Smooth muscle cell (in vitro differentiated cells): ENCODE measurements at regions not wholly inside any gene's neighbourhood (a gene's known extent, or its start where the extent isn't known, plus 50 kb on each side); places are given as distances from the start of the nearest gene placed in this dataset.

Experiments
- DNase-seq: peaks from one replicate; lab custom pipeline; 2025; ENCODE audit not compliant: unreplicated experiment; lab: John Stamatoyannopoulos, UW
- H2AFZ ChIP-seq: fragments of 200-600 bp; sonication (generic); 2 replicates; pipeline ENCODE4 v1.6.0; 2016; ENCODE audit warnings: antibody characterized with exemption, low read depth, mild to moderate bottlenecking
- H3F3A ChIP-seq: fragments of 200-600 bp; sonication (generic); 2 replicates; pipeline ENCODE4 v1.6.0; 2017; ENCODE audit warnings: antibody characterized with exemption, low read depth
- H3K27ac ChIP-seq: fragments of 200-600 bp; sonication (generic); 2 replicates; pipeline ENCODE4 v1.5.1; 2016; ENCODE audit warnings: low read depth, mild to moderate bottlenecking
- H3K27me3 ChIP-seq: fragments of 200-600 bp; sonication (generic); 2 replicates; pipeline ENCODE4 v1.6.1; 2016; ENCODE audit warnings: low read depth, mild to moderate bottlenecking
- H3K36me3 ChIP-seq: fragments of 200-600 bp; sonication (generic); 2 replicates; pipeline ENCODE4 v1.5.1; 2016; ENCODE audit warnings: low read depth
- H3K4me1 ChIP-seq: fragments of 200-600 bp; sonication (generic); 2 replicates; pipeline ENCODE4 v1.5.1; 2016; ENCODE audit warnings: low read depth
- H3K4me2 ChIP-seq: fragments of 200-600 bp; sonication (generic); 2 replicates; pipeline ENCODE4 v1.6.0; 2016; ENCODE audit warnings: mild to moderate bottlenecking
- H3K4me3 ChIP-seq: fragments of 200-600 bp; sonication (generic); 2 replicates; pipeline ENCODE4 v1.5.1; 2016; ENCODE audit warnings: mild to moderate bottlenecking
- H3K79me2 ChIP-seq: fragments of 200-600 bp; sonication (generic); 2 replicates; pipeline ENCODE4 v1.6.0; 2016; ENCODE audit warnings: low read depth, mild to moderate bottlenecking
- H3K9ac ChIP-seq: fragments of 200-600 bp; sonication (generic); 2 replicates; pipeline ENCODE4 v1.6.0; 2016; ENCODE audit warnings: low read depth
- H3K9me3 ChIP-seq: fragments of 200-600 bp; sonication (generic); replicated peaks from 2 replicates; pipeline ENCODE4 v1.5.1; 2016; ENCODE audit warnings: low read depth
- H4K20me1 ChIP-seq: fragments of 200-600 bp; sonication (generic); 2 replicates; pipeline ENCODE4 v1.6.0; 2016; ENCODE audit warnings: low read depth
- CTCF ChIP-seq: fragments of 200-600 bp; sonication (generic); IDR thresholded peaks from 2 replicates; pipeline ENCODE4 v1.5.1; 2017; ENCODE audit warnings: borderline replicate concordance, mild to moderate bottlenecking, antibody characterized with exemption; ENCODE audit not compliant: insufficient read depth, poor library complexity, severe bottlenecking
- WGBS: methylation state at CpG from one replicate; pipeline ENCODE4 v1.1.7; 2016; ENCODE audit warnings: low lambda C conversion rate; 5-methylcytosine and 5-hydroxymethylcytosine counted together

- Histone ChIP-seq H3K4me2 (no peak overlapping the region), H3K36me3 (no peaks in the 10 kb centered on the region), H3K27ac (no peak overlapping the region), H4K20me1 (no peaks in the 10 kb centered on the region), H3K79me2 (no peaks in the 10 kb centered on the region), H3K9ac (no peak overlapping the region), H3K4me3 (no peak overlapping the region), H3K4me1 (no peaks in the 10 kb centered on the region), H2AFZ (no peak overlapping the region), H3F3A (no peaks in the 10 kb centered on the region), H3K9me3 (no peaks in the 10 kb centered on the region), H3K27me3 (no peaks in the 10 kb centered on the region)
- WGBS = 89% methylated on average over 1 of the region's 1 CpG
- DNase-seq = no peak
- TF ChIP-seq CTCF = no peak
These were observed 268.0 kb upstream of the ARHGEF26 start for GRCh38 chr3:153853163-153853562.

DNA sequence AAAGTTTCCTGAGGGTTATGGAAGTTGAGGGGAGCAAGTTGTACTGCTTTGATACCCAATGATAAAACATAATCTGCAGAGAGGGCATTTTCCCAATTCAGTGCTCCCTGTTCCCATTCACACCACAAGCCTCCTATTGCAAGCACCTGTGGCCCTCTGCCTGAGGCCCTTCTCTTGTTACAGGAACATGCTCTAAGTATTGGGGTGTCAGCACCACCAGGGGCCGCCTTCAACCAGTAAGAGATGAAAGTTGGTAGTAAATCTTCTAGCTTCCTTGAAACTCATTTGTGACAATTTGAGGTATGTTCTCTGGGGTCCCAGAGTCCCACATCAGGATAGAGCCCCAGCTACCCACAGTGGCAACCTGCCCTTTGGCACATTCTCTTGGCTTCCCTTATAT, 265.4 kb upstream of the ARHGEF26 start:
- Histone ChIP-seq H3K9ac (no peak overlapping the region), H3K27ac (no peak overlapping the region), H3K4me3 (no peak overlapping the region), H3K9me3 (no peaks in the 10 kb centered on the region), H3K36me3 (no peaks in the 10 kb centered on the region), H3K4me1 (no peaks in the 10 kb centered on the region), H3F3A (no peaks in the 10 kb centered on the region), H3K27me3 (no peaks in the 10 kb centered on the region), H3K79me2 (no peaks in the 10 kb centered on the region), H2AFZ (no peak overlapping the region), H3K4me2 (no peak overlapping the region), H4K20me1 (no peaks in the 10 kb centered on the region)
- WGBS = 93% methylated on average over 1 of the region's 1 CpG
- TF ChIP-seq CTCF = no peak
- DNase-seq = no peak

DNA sequence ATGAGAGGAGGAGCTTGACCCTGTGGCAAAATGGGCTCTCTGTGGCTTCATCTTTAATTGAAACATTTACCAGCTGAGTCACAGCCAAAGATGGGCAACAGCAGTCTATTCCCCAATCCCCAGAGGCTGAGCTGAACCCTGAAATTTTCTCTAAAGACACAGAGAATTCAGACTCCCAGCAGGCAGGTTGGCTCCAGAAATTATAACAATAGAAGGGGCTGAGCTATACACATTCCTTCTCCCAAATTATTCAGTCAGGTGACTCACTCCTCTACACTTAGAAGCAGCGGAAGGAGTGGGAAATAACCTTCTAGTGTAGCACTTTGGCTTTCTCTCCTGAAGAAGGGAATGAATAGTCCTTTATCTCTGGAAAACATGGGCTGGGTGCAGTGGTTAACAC, 264.3 kb upstream of the ARHGEF26 start:
- Histone ChIP-seq H3K27me3 (no peaks in the 10 kb centered on the region), H3K79me2 (no peaks in the 10 kb centered on the region), H2AFZ (no peak overlapping the region), H3K36me3 (no peaks in the 10 kb centered on the region), H3F3A (no peaks in the 10 kb centered on the region), H3K9me3 (no peaks in the 10 kb centered on the region), H3K9ac (no peak overlapping the region), H3K27ac (no peak overlapping the region), H3K4me3 (no peak overlapping the region), H3K4me2 (no peak overlapping the region), H4K20me1 (no peaks in the 10 kb centered on the region), H3K4me1 (no peaks in the 10 kb centered on the region)
- TF ChIP-seq CTCF = no peak
- 75% methylated on average over 1 of the region's 1 CpG for WGBS
- no peak for DNase-seq

DNA sequence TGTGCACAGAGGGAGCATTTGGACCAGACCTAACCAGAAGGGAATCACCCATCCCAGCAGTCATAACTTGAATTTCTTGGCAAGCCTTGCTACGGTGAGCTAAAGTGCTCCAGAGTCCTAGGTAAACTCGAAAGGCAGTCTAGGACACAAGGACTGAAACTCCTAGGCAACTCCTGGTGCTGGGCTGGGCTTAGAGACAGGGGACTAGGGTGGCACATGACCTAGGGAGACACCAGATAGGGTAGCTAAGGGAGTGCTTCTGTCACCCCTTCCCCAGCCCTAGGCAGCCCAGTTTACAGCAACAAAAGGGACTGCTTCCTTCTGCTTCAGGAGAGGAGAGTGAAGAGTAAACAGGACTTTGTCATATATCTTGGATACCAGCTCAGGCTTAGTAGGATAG, 256.4 kb upstream of the ARHGEF26 start:
- Histone ChIP-seq H3K79me2 (no peaks in the 10 kb centered on the region), H3K9me3 (no peaks in the 10 kb centered on the region), H3K4me2 (no peak overlapping the region), H4K20me1 (no peaks in the 10 kb centered on the region), H3K4me3 (no peak overlapping the region), H2AFZ (no peak overlapping the region), H3F3A (no peaks in the 10 kb centered on the region), H3K36me3 (no peaks in the 10 kb centered on the region), H3K27me3 (no peaks in the 10 kb centered on the region), H3K27ac (no peak overlapping the region), H3K9ac (no peak overlapping the region), H3K4me1 (no peaks in the 10 kb centered on the region)
- WGBS = 85% methylated on average over 2 of the region's 2 CpGs
- no peak for TF ChIP-seq CTCF
- DNase-seq = no peak
